Activated T-cell treated with anti-CD3 and anti-CD28 coated beads, Interleukin-2, amount 50 U/mL, for 24 hours (primary cell): ENCODE measurements at regions not wholly inside any gene's neighbourhood (a gene's known extent, or its start where the extent isn't known, plus 50 kb on each side); places are given as distances from the start of the nearest gene placed in this dataset.

Experiments
- DNase-seq: peaks from one replicate; pipeline ENCODE4 v3.0.0-alpha.2; 2020
- H3K27ac Mint-ChIP-seq: 2 replicates; pipeline ENCODE4 v1.8.0; 2020; ENCODE audit warnings: mild to moderate bottlenecking, mixed read lengths
- H3K27me3 Mint-ChIP-seq: 2 replicates; pipeline ENCODE4 v1.8.0; 2020; ENCODE audit warnings: mixed read lengths
- H3K36me3 Mint-ChIP-seq: 2 replicates; pipeline ENCODE4 v1.8.0; 2020; ENCODE audit warnings: low read depth, mixed read lengths
- H3K4me1 Mint-ChIP-seq: 2 replicates; pipeline ENCODE4 v1.8.0; 2020; ENCODE audit warnings: low read depth, mixed read lengths
- H3K4me3 Mint-ChIP-seq: 2 replicates; pipeline ENCODE4 v1.8.0; 2020; ENCODE audit warnings: mild to moderate bottlenecking, moderate library complexity, mixed read lengths
- H3K9me3 Mint-ChIP-seq: 2 replicates; pipeline ENCODE4 v1.8.0; 2020; ENCODE audit warnings: mixed read lengths

GRCh38 chr20:59435518-59435917, 135.1 kb downstream of the EDN3 start:
- Mint-ChIP-seq H3K4me3 (no peak overlapping the region), H3K27me3 (peaks cover 8% of the 10 kb centered on the region), H3K36me3 (no peaks in the 10 kb centered on the region), H3K27ac (no peak overlapping the region), H3K4me1 (no peaks in the 10 kb centered on the region), H3K9me3 (no peaks in the 10 kb centered on the region)
- DNase-seq: no peak

- Mint-ChIP-seq H3K4me1 (peaks cover 2% of the 10 kb centered on the region), H3K27ac (no peak overlapping the region), H3K4me3 (no peak overlapping the region), H3K9me3 (no peaks in the 10 kb centered on the region), H3K36me3 (no peaks in the 10 kb centered on the region), H3K27me3 (peaks cover 20% of the 10 kb centered on the region)
- no peak for DNase-seq
Measured at GRCh38 chr20:59437601-59438031, 137.2 kb downstream of the EDN3 start.

GRCh38 chr20:59438201-59438600, 137.8 kb downstream of the EDN3 start:
- Mint-ChIP-seq H3K27ac (no peak overlapping the region), H3K4me3 (no peak overlapping the region), H3K9me3 (no peaks in the 10 kb centered on the region), H3K4me1 (peaks cover 2% of the 10 kb centered on the region), H3K27me3 (peaks cover 21% of the 10 kb centered on the region), H3K36me3 (no peaks in the 10 kb centered on the region)
- no peak for DNase-seq

GRCh38 chr20:59439243-59439642, 138.8 kb downstream of the EDN3 start:
- H3K4me3 Mint-ChIP-seq: no peak overlapping the region
- DNase-seq: no peak
- H3K27ac Mint-ChIP-seq: no peak overlapping the region
- peaks cover 2% of the 10 kb centered on the region for H3K4me1 Mint-ChIP-seq
- H3K27me3 Mint-ChIP-seq: peaks cover 28% of the 10 kb centered on the region
- no peaks in the 10 kb centered on the region for H3K9me3 Mint-ChIP-seq
- H3K36me3 Mint-ChIP-seq: no peaks in the 10 kb centered on the region

- Mint-ChIP-seq H3K27ac (no peak overlapping the region), H3K27me3 (peaks cover 47% of the 10 kb centered on the region), H3K4me1 (peaks cover 2% of the 10 kb centered on the region), H3K36me3 (no peaks in the 10 kb centered on the region), H3K9me3 (no peaks in the 10 kb centered on the region), H3K4me3 (no peak overlapping the region)
- DNase-seq: no peak
Measured at GRCh38 chr20:59441306-59441705, 140.9 kb downstream of the EDN3 start.

GRCh38 chr20:59441860-59442810, 141.7 kb downstream of the EDN3 start:
- Mint-ChIP-seq H3K9me3 (no peaks in the 10 kb centered on the region), H3K4me1 (peaks cover 2% of the 10 kb centered on the region), H3K4me3 (no peak overlapping the region), H3K27me3 (peaks cover 55% of the 10 kb centered on the region), H3K27ac (no peak overlapping the region), H3K36me3 (no peaks in the 10 kb centered on the region)
- no peak for DNase-seq

GRCh38 chr20:59443550-59443949, 143.1 kb downstream of the EDN3 start:
- peaks cover 68% of the 10 kb centered on the region for H3K27me3 Mint-ChIP-seq
- peaks cover 2% of the 10 kb centered on the region for H3K4me1 Mint-ChIP-seq

GRCh38 chr20:59446376-59446775, 146.0 kb downstream of the EDN3 start:
- H3K27me3 Mint-ChIP-seq: peaks cover 83% of the 10 kb centered on the region
- DNase-seq: no peak
- no peak overlapping the region for H3K4me3 Mint-ChIP-seq
- no peaks in the 10 kb centered on the region for H3K36me3 Mint-ChIP-seq
- H3K4me1 Mint-ChIP-seq: peaks cover 2% of the 10 kb centered on the region
- H3K9me3 Mint-ChIP-seq: no peaks in the 10 kb centered on the region
- no peak overlapping the region for H3K27ac Mint-ChIP-seq

More at GRCh38 chr20:59443550-59443949, 143.1 kb downstream of the EDN3 start:
- H3K4me3 Mint-ChIP-seq: no peak overlapping the region
- DNase-seq: no peak
- no peak overlapping the region for H3K27ac Mint-ChIP-seq
- H3K9me3 Mint-ChIP-seq: no peaks in the 10 kb centered on the region
- H3K36me3 Mint-ChIP-seq: no peaks in the 10 kb centered on the region

GRCh38 chr20:59448196-59448595, 147.8 kb downstream of the EDN3 start:
- no peak overlapping the region for H3K27ac Mint-ChIP-seq
- DNase-seq: no peak
- H3K27me3 Mint-ChIP-seq: peaks cover 73% of the 10 kb centered on the region

GRCh38 chr20:59448851-59449444, 148.5 kb downstream of the EDN3 start:
- peaks cover 69% of the 10 kb centered on the region for H3K27me3 Mint-ChIP-seq

More at GRCh38 chr20:59448196-59448595, 147.8 kb downstream of the EDN3 start:
- no peaks in the 10 kb centered on the region for H3K4me1 Mint-ChIP-seq
- H3K9me3 Mint-ChIP-seq: no peaks in the 10 kb centered on the region
- no peak overlapping the region for H3K4me3 Mint-ChIP-seq
- H3K36me3 Mint-ChIP-seq: no peaks in the 10 kb centered on the region

GRCh38 chr20:59451066-59451630, 150.7 kb downstream of the EDN3 start:
- H3K36me3 Mint-ChIP-seq: no peaks in the 10 kb centered on the region
- no peaks in the 10 kb centered on the region for H3K9me3 Mint-ChIP-seq
- DNase-seq: no peak
- H3K4me3 Mint-ChIP-seq: no peak overlapping the region
- peaks cover 49% of the 10 kb centered on the region for H3K27me3 Mint-ChIP-seq
- no peak overlapping the region for H3K27ac Mint-ChIP-seq
- no peaks in the 10 kb centered on the region for H3K4me1 Mint-ChIP-seq

More at GRCh38 chr20:59448851-59449444, 148.5 kb downstream of the EDN3 start:
- no peak for DNase-seq
- Mint-ChIP-seq H3K4me1 (no peaks in the 10 kb centered on the region), H3K27ac (no peak overlapping the region), H3K4me3 (no peak overlapping the region), H3K9me3 (no peaks in the 10 kb centered on the region), H3K36me3 (no peaks in the 10 kb centered on the region)

- DNase-seq: no peak
- H3K4me3 Mint-ChIP-seq: no peak overlapping the region
- H3K4me1 Mint-ChIP-seq: no peaks in the 10 kb centered on the region
- no peaks in the 10 kb centered on the region for H3K36me3 Mint-ChIP-seq
- no peaks in the 10 kb centered on the region for H3K9me3 Mint-ChIP-seq
- H3K27me3 Mint-ChIP-seq: peaks cover 44% of the 10 kb centered on the region
- no peak overlapping the region for H3K27ac Mint-ChIP-seq
Measured at GRCh38 chr20:59451641-59452040, 151.2 kb downstream of the EDN3 start.

GRCh38 chr20:59452856-59453255, 151.5 kb upstream of the PHACTR3 start:
- Mint-ChIP-seq H3K27ac (no peak overlapping the region), H3K9me3 (no peaks in the 10 kb centered on the region), H3K27me3 (peaks cover 33% of the 10 kb centered on the region), H3K4me1 (no peaks in the 10 kb centered on the region), H3K4me3 (no peak overlapping the region), H3K36me3 (no peaks in the 10 kb centered on the region)
- no peak for DNase-seq

- no peaks in the 10 kb centered on the region for H3K36me3 Mint-ChIP-seq
- no peaks in the 10 kb centered on the region for H3K4me1 Mint-ChIP-seq
- DNase-seq: no peak
- no peak overlapping the region for H3K4me3 Mint-ChIP-seq
- peaks cover 22% of the 10 kb centered on the region for H3K27me3 Mint-ChIP-seq
- no peaks in the 10 kb centered on the region for H3K9me3 Mint-ChIP-seq
- H3K27ac Mint-ChIP-seq: no peak overlapping the region
Measured at GRCh38 chr20:59453759-59454560, 150.4 kb upstream of the PHACTR3 start.
